NCI-H1105 (cell line): ENCODE measurements at regions not wholly inside any gene's neighbourhood (a gene's known extent, or its start where the extent isn't known, plus 50 kb on each side); places are given as distances from the start of the nearest gene placed in this dataset.
"Not testable (repeated sequence)": the region's sequence is repeated elsewhere in the genome, so short reads cannot be mapped to it uniquely, and the experiment has no call there.

ENCODE experiments used
- DNase-seq: peaks from one replicate; lab custom pipeline; 2025; lab: John Stamatoyannopoulos, UW

GRCh38 chr1:99444211-99444927, 180.1 kb downstream of the PLPPR4 start:
- not testable (repeated sequence) for DNase-seq

- DNase-seq, result no peak
Observed at GRCh38 chr1:99445071-99445470, 180.8 kb downstream of the PLPPR4 start.

GRCh38 chr1:99445486-99445885, 181.2 kb downstream of the PLPPR4 start:
- no peak for DNase-seq

GRCh38 chr1:99447721-99448120, 183.4 kb downstream of the PLPPR4 start:
- no peak for DNase-seq

- DNase-seq, result no peak
Observed at GRCh38 chr1:99455760-99456159, 190.2 kb upstream of the PALMD start.

GRCh38 chr1:99456536-99456935, 189.4 kb upstream of the PALMD start:
- no peak for DNase-seq

GRCh38 chr1:99457381-99458165, 188.3 kb upstream of the PALMD start:
- no peak for DNase-seq

- no peak for DNase-seq
Observed at GRCh38 chr1:99461499-99461898, 184.4 kb upstream of the PALMD start.

GRCh38 chr1:99464738-99465137, 181.2 kb upstream of the PALMD start:
- DNase-seq, result no peak

- no peak for DNase-seq
Observed at GRCh38 chr1:99465176-99465900, 180.6 kb upstream of the PALMD start.

- DNase-seq, result no peak
Observed at GRCh38 chr1:99467645-99468044, 178.3 kb upstream of the PALMD start.

GRCh38 chr1:99469550-99469971, 176.4 kb upstream of the PALMD start:
- DNase-seq, result no peak

- DNase-seq, result no peak
Observed at GRCh38 chr1:99472893-99473292, 173.0 kb upstream of the PALMD start.

GRCh38 chr1:99474350-99474893, 171.5 kb upstream of the PALMD start:
- no peak for DNase-seq

GRCh38 chr1:99476058-99476457, 169.9 kb upstream of the PALMD start:
- no peak for DNase-seq

- DNase-seq, result peak; percentile 78
Observed at GRCh38 chr1:99481391-99481996, 164.4 kb upstream of the PALMD start.

GRCh38 chr1:99482286-99482685, 163.6 kb upstream of the PALMD start:
- DNase-seq, result no peak

GRCh38 chr1:99482750-99483149, 163.2 kb upstream of the PALMD start:
- no peak for DNase-seq

GRCh38 chr1:99490031-99490430, 155.9 kb upstream of the PALMD start:
- DNase-seq, result no peak

GRCh38 chr1:99496067-99496466, 149.8 kb upstream of the PALMD start:
- DNase-seq, result no peak

- DNase-seq, result no peak
Observed at GRCh38 chr1:99497690-99498089, 148.2 kb upstream of the PALMD start.

GRCh38 chr1:99500541-99500940, 145.4 kb upstream of the PALMD start:
- no peak for DNase-seq
